Stimulated activated naive CD8-positive, alpha-beta T cell treated with anti-CD3 and anti-CD28 coated beads, Interleukin-15, Interleukin-2, amounts not matched to agents 100 ng/mL and 50 ng/mL, for 24 hours (primary cell): ENCODE measurements at regions not wholly inside any gene's neighbourhood (a gene's known extent, or its start where the extent isn't known, plus 50 kb on each side); places are given as distances from the start of the nearest gene placed in this dataset.
"Not testable (repeated sequence)": the region's sequence is repeated elsewhere in the genome, so short reads cannot be mapped to it uniquely, and the experiment has no call there.

Source experiments
- H3K27ac Mint-ChIP-seq: one replicate; pipeline ENCODE4 v1.8.0; 2021; ENCODE audit warnings: mild to moderate bottlenecking, mixed read lengths
- H3K27me3 Mint-ChIP-seq: one replicate; pipeline ENCODE4 v1.8.0; 2021; ENCODE audit warnings: mixed read lengths
- H3K36me3 Mint-ChIP-seq: one replicate; pipeline ENCODE4 v1.8.0; 2021; ENCODE audit warnings: low read depth, mixed read lengths
- H3K4me1 Mint-ChIP-seq: one replicate; pipeline ENCODE4 v1.8.0; 2021; ENCODE audit warnings: low read depth, mixed read lengths
- H3K4me3 Mint-ChIP-seq: one replicate; pipeline ENCODE4 v1.8.0; 2021; ENCODE audit warnings: mild to moderate bottlenecking, mixed read lengths
- H3K9me3 Mint-ChIP-seq: one replicate; pipeline ENCODE4 v1.8.0; 2021; ENCODE audit warnings: mixed read lengths

- no peak overlapping the region for H3K27ac Mint-ChIP-seq
- no peaks in the 10 kb centered on the region for H3K9me3 Mint-ChIP-seq
- peaks cover 38% of the 10 kb centered on the region for H3K27me3 Mint-ChIP-seq
- H3K4me1 Mint-ChIP-seq, result no peaks in the 10 kb centered on the region
- no peaks in the 10 kb centered on the region for H3K36me3 Mint-ChIP-seq
- no peak overlapping the region for H3K4me3 Mint-ChIP-seq
These were observed 211.0 kb downstream of the CEMIP2 start for GRCh38 chr9:71557310-71557709.

GRCh38 chr9:71552480-71552879 is 215.8 kb downstream of the CEMIP2 start:
- no peaks in the 10 kb centered on the region for H3K36me3 Mint-ChIP-seq
- no peak overlapping the region for H3K4me3 Mint-ChIP-seq
- no peaks in the 10 kb centered on the region for H3K9me3 Mint-ChIP-seq
- H3K27me3 Mint-ChIP-seq, result peaks cover 34% of the 10 kb centered on the region
- H3K4me1 Mint-ChIP-seq, result no peaks in the 10 kb centered on the region
- H3K27ac Mint-ChIP-seq, result no peak overlapping the region

GRCh38 chr9:71549023-71549422 is 219.3 kb downstream of the CEMIP2 start:
- Mint-ChIP-seq H3K4me3 (no peak overlapping the region), H3K27ac (no peak overlapping the region), H3K27me3 (peaks cover 25% of the 10 kb centered on the region), H3K36me3 (no peaks in the 10 kb centered on the region), H3K4me1 (no peaks in the 10 kb centered on the region), H3K9me3 (no peaks in the 10 kb centered on the region)

- no peaks in the 10 kb centered on the region for H3K9me3 Mint-ChIP-seq
- H3K4me3 Mint-ChIP-seq, result no peak overlapping the region
- no peaks in the 10 kb centered on the region for H3K36me3 Mint-ChIP-seq
- no peaks in the 10 kb centered on the region for H3K4me1 Mint-ChIP-seq
- no peak overlapping the region for H3K27ac Mint-ChIP-seq
- H3K27me3 Mint-ChIP-seq, result peaks cover 24% of the 10 kb centered on the region
These were observed 223.8 kb downstream of the CEMIP2 start for GRCh38 chr9:71544464-71544863.

GRCh38 chr9:71541436-71541835 is 226.9 kb downstream of the CEMIP2 start:
- Mint-ChIP-seq H3K9me3 (no peaks in the 10 kb centered on the region), H3K27me3 (peaks cover 24% of the 10 kb centered on the region), H3K4me3 (no peak overlapping the region), H3K27ac (no peak overlapping the region), H3K36me3 (no peaks in the 10 kb centered on the region), H3K4me1 (no peaks in the 10 kb centered on the region)

GRCh38 chr9:71524996-71525580 is 243.2 kb downstream of the CEMIP2 start:
- Mint-ChIP-seq H3K27ac (no peak overlapping the region), H3K36me3 (no peaks in the 10 kb centered on the region), H3K9me3 (no peaks in the 10 kb centered on the region), H3K4me3 (no peak overlapping the region), H3K4me1 (no peaks in the 10 kb centered on the region), H3K27me3 (peaks cover 6% of the 10 kb centered on the region)

GRCh38 chr9:71524516-71524915 is 243.8 kb downstream of the CEMIP2 start:
- H3K9me3 Mint-ChIP-seq, result no peaks in the 10 kb centered on the region
- no peak overlapping the region for H3K4me3 Mint-ChIP-seq
- H3K27ac Mint-ChIP-seq, result no peak overlapping the region
- H3K27me3 Mint-ChIP-seq, result peaks cover 6% of the 10 kb centered on the region
- no peaks in the 10 kb centered on the region for H3K4me1 Mint-ChIP-seq
- no peaks in the 10 kb centered on the region for H3K36me3 Mint-ChIP-seq

GRCh38 chr9:71521132-71521531 is 247.2 kb downstream of the CEMIP2 start:
- no peak overlapping the region for H3K27ac Mint-ChIP-seq
- H3K36me3 Mint-ChIP-seq, result no peaks in the 10 kb centered on the region
- peaks cover 6% of the 10 kb centered on the region for H3K27me3 Mint-ChIP-seq
- no peaks in the 10 kb centered on the region for H3K9me3 Mint-ChIP-seq
- H3K4me1 Mint-ChIP-seq, result no peaks in the 10 kb centered on the region
- no peak overlapping the region for H3K4me3 Mint-ChIP-seq

GRCh38 chr9:71519098-71519696 is 249.1 kb downstream of the CEMIP2 start:
- no peaks in the 10 kb centered on the region for H3K36me3 Mint-ChIP-seq
- no peaks in the 10 kb centered on the region for H3K9me3 Mint-ChIP-seq
- no peak overlapping the region for H3K27ac Mint-ChIP-seq
- no peaks in the 10 kb centered on the region for H3K4me1 Mint-ChIP-seq
- H3K27me3 Mint-ChIP-seq, result peaks cover 6% of the 10 kb centered on the region
- H3K4me3 Mint-ChIP-seq, result no peak overlapping the region

- Mint-ChIP-seq H3K4me1 (no peaks in the 10 kb centered on the region), H3K27ac (no peak overlapping the region)
These were observed 250.1 kb downstream of the CEMIP2 start for GRCh38 chr9:71518045-71518827.

GRCh38 chr9:71515626-71516025 is 252.7 kb downstream of the CEMIP2 start:
- H3K36me3 Mint-ChIP-seq, result no peaks in the 10 kb centered on the region
- H3K4me1 Mint-ChIP-seq, result no peaks in the 10 kb centered on the region
- peaks cover 4% of the 10 kb centered on the region for H3K27me3 Mint-ChIP-seq
- H3K4me3 Mint-ChIP-seq, result no peak overlapping the region
- H3K27ac Mint-ChIP-seq, result no peak overlapping the region
- no peaks in the 10 kb centered on the region for H3K9me3 Mint-ChIP-seq

More at GRCh38 chr9:71518045-71518827, 250.1 kb downstream of the CEMIP2 start:
- Mint-ChIP-seq H3K9me3 (no peaks in the 10 kb centered on the region), H3K36me3 (no peaks in the 10 kb centered on the region), H3K27me3 (peaks cover 6% of the 10 kb centered on the region), H3K4me3 (no peak overlapping the region)

- no peak overlapping the region for H3K4me3 Mint-ChIP-seq
- peaks cover 4% of the 10 kb centered on the region for H3K27me3 Mint-ChIP-seq
- H3K9me3 Mint-ChIP-seq, result no peaks in the 10 kb centered on the region
- no peaks in the 10 kb centered on the region for H3K36me3 Mint-ChIP-seq
- H3K27ac Mint-ChIP-seq, result no peak overlapping the region
- H3K4me1 Mint-ChIP-seq, result no peaks in the 10 kb centered on the region
These were observed 253.2 kb downstream of the CEMIP2 start for GRCh38 chr9:71515107-71515506.

- Mint-ChIP-seq H3K27me3 (peaks cover 4% of the 10 kb centered on the region), H3K4me1 (no peaks in the 10 kb centered on the region), H3K36me3 (no peaks in the 10 kb centered on the region), H3K9me3 (no peaks in the 10 kb centered on the region), H3K4me3 (no peak overlapping the region), H3K27ac (no peak overlapping the region)
These were observed 253.9 kb downstream of the CEMIP2 start for GRCh38 chr9:71514344-71514975.

- H3K9me3 Mint-ChIP-seq, result no peaks in the 10 kb centered on the region
- H3K27me3 Mint-ChIP-seq, result peaks cover 11% of the 10 kb centered on the region
- no peaks in the 10 kb centered on the region for H3K4me1 Mint-ChIP-seq
- H3K4me3 Mint-ChIP-seq, result no peak overlapping the region
- H3K36me3 Mint-ChIP-seq, result no peaks in the 10 kb centered on the region
- no peak overlapping the region for H3K27ac Mint-ChIP-seq
These were observed 259.3 kb downstream of the CEMIP2 start for GRCh38 chr9:71509054-71509453.

GRCh38 chr9:71508141-71508540 is 260.2 kb downstream of the CEMIP2 start:
- H3K27ac Mint-ChIP-seq, H3K4me1 Mint-ChIP-seq, H3K4me3 Mint-ChIP-seq, H3K9me3 Mint-ChIP-seq, H3K36me3 Mint-ChIP-seq: not testable (repeated sequence)
- H3K27me3 Mint-ChIP-seq, result peaks cover 11% of the 10 kb centered on the region
